WERI-Rb-1 (cell line): ENCODE measurements at regions not wholly inside any gene's neighbourhood (a gene's known extent, or its start where the extent isn't known, plus 50 kb on each side); places are given as distances from the start of the nearest gene placed in this dataset.

Experiments
- DNase-seq: peaks from one replicate; pipeline ENCODE4 v3.0.0-alpha.2; 2020
- H3K27ac ChIP-seq: fragments of 250-450 bp; sonication (Bioruptor Pico); 2 replicates; pipeline ENCODE4 v1.5.1; 2020; ENCODE audit warnings: mild to moderate bottlenecking, moderate library complexity
- H3K27me3 ChIP-seq: fragments of 250-450 bp; sonication (Bioruptor Pico); 2 replicates; pipeline ENCODE4 v1.5.1; 2021; ENCODE audit warnings: mild to moderate bottlenecking, low read depth, moderate library complexity; ENCODE audit not compliant: insufficient read depth, severe bottlenecking
- H3K36me3 ChIP-seq: fragments of 250-450 bp; sonication (Bioruptor Pico); 2 replicates; pipeline ENCODE4 v1.5.1; 2020; ENCODE audit warnings: mild to moderate bottlenecking, moderate library complexity
- H3K4me3 ChIP-seq: 2 replicates; pipeline ENCODE4 v1.5.1; 2011; ENCODE audit warnings: low read depth, mild to moderate bottlenecking, control low read depth, low read length
- H3K9me3 ChIP-seq: fragments of 250-450 bp; sonication (Bioruptor Pico); 2 replicates; pipeline ENCODE4 v1.5.1; 2021; ENCODE audit warnings: mild to moderate bottlenecking, moderate library complexity; ENCODE audit not compliant: severe bottlenecking
- CTCF ChIP-seq: IDR thresholded peaks from 2 replicates; pipeline ENCODE4 v1.5.1; 2011; ENCODE audit warnings: low read depth, mild to moderate bottlenecking, control low read depth, inconsistent platforms, low read length

GRCh38 chr13:26987486-26988013 lies 184.1 kb downstream of the USP12 start:
- H3K27ac ChIP-seq: no peak overlapping the region
- DNase-seq: no peak
- H3K27me3 ChIP-seq: no peaks in the 10 kb centered on the region
- no peaks in the 10 kb centered on the region for H3K9me3 ChIP-seq
- no peaks in the 10 kb centered on the region for H3K36me3 ChIP-seq
- no peak overlapping the region for H3K4me3 ChIP-seq
- no peak for TF ChIP-seq CTCF

GRCh38 chr13:26985285-26985878 lies 186.2 kb downstream of the USP12 start:
- no peak overlapping the region for H3K4me3 ChIP-seq
- peak; percentile 80 for DNase-seq
- no peaks in the 10 kb centered on the region for H3K27me3 ChIP-seq
- H3K9me3 ChIP-seq: no peaks in the 10 kb centered on the region
- TF ChIP-seq CTCF: peak; percentile 92
- H3K27ac ChIP-seq: no peak overlapping the region
- no peaks in the 10 kb centered on the region for H3K36me3 ChIP-seq

GRCh38 chr13:26984337-26984736 lies 187.3 kb downstream of the USP12 start:
- DNase-seq: no peak
- Histone ChIP-seq H3K27me3 (no peaks in the 10 kb centered on the region), H3K36me3 (no peaks in the 10 kb centered on the region), H3K9me3 (no peaks in the 10 kb centered on the region), H3K27ac (no peak overlapping the region), H3K4me3 (no peak overlapping the region)
- no peak for TF ChIP-seq CTCF

GRCh38 chr13:26983543-26984320 lies 187.9 kb downstream of the USP12 start:
- no peaks in the 10 kb centered on the region for H3K27me3 ChIP-seq
- no peak overlapping the region for H3K4me3 ChIP-seq
- H3K27ac ChIP-seq: no peak overlapping the region
- H3K9me3 ChIP-seq: no peaks in the 10 kb centered on the region
- no peak for TF ChIP-seq CTCF
- no peak for DNase-seq
- no peaks in the 10 kb centered on the region for H3K36me3 ChIP-seq

GRCh38 chr13:26980099-26981031 lies 191.2 kb downstream of the USP12 start:
- H3K36me3 ChIP-seq: no peaks in the 10 kb centered on the region
- no peak overlapping the region for H3K27ac ChIP-seq
- H3K4me3 ChIP-seq: no peak overlapping the region
- no peak for TF ChIP-seq CTCF
- DNase-seq: no peak
- H3K9me3 ChIP-seq: no peaks in the 10 kb centered on the region
- H3K27me3 ChIP-seq: no peaks in the 10 kb centered on the region
